ENCODE measurements at regions not wholly inside any gene's neighbourhood (a gene's known extent, or its start where the extent isn't known, plus 50 kb on each side); places are given as distances from the start of the nearest gene placed in this dataset.

- no peak for TF ChIP-seq CTCF (IDR thresholded peaks at IDR 0.05; ENCODE audit: low read length)
- no peak for TF ChIP-seq EZH2 (optimal IDR thresholded peaks at IDR 0.05; ENCODE audit: low read depth, low read length)
Observed at GRCh38 chr18:10197097-10197496, 257.3 kb upstream of the APCDD1 start.

Data from MM.1S (cell line).